Lung (tissue), 11 donors: ENCODE measurements at regions not wholly inside any gene's neighbourhood (a gene's known extent, or its start where the extent isn't known, plus 50 kb on each side); places are given as distances from the start of the nearest gene placed in this dataset.

Experiments used
- ATAC-seq: fragments of 200-7000 bp; cut with Tn5 transposase; one replicate; pipeline ENCODE4 v1.9.1; 2020; ENCODE audit warnings: moderate number of reproducible peaks; ENCODE audit not compliant: insufficient read depth, low FRiP score
- DNase-seq, 3 donors: peaks; one replicate each; pipeline ENCODE4 v3.0.0-alpha.2; 2013 to 2017
- H3K27ac ChIP-seq, 2 donors: one replicate each; pipeline ENCODE4 v1.5.1; 2013; ENCODE audit warnings: mild to moderate bottlenecking in 2 of 2, moderate library complexity in 2 of 2, control low read depth in 1 of 2, inconsistent platforms in 1 of 2, low read depth in 1 of 2, low read length in 1 of 2
- H3K27me3 ChIP-seq, 3 donors: one replicate each; pipeline ENCODE4 v1.5.1; 2013; ENCODE audit warnings: low read length in 2 of 3; ENCODE audit not compliant: control insufficient read depth in 3 of 3, insufficient read depth in 3 of 3
- H3K36me3 ChIP-seq, 4 donors: one replicate each; pipeline ENCODE4 v1.5.1; 2013; ENCODE audit warnings: low read length in 4 of 4, mild to moderate bottlenecking in 1 of 4, moderate library complexity in 1 of 4; ENCODE audit not compliant: control insufficient read depth in 4 of 4, insufficient read depth in 4 of 4
- H3K4me1 ChIP-seq, 5 donors: one replicate each; pipeline ENCODE4 v1.5.1; 2013; ENCODE audit warnings: low read length in 5 of 5, mild to moderate bottlenecking in 2 of 5, moderate library complexity in 1 of 5; ENCODE audit not compliant: control insufficient read depth in 5 of 5, insufficient read depth in 5 of 5
- H3K4me3 ChIP-seq: one replicate; pipeline ENCODE4 v1.5.1; 2013; ENCODE audit warnings: mild to moderate bottlenecking, control low read depth, moderate library complexity
- H3K9ac ChIP-seq, 2 donors: one replicate each; pipeline ENCODE4 v1.5.1; 2013; ENCODE audit warnings: low read length in 2 of 2, control low read depth in 1 of 2; ENCODE audit not compliant: insufficient read depth in 1 of 2
- H3K9me3 ChIP-seq, 4 donors: one replicate each; pipeline ENCODE4 v1.5.1; 2013; ENCODE audit warnings: low read length in 3 of 4, mild to moderate bottlenecking in 1 of 4, moderate library complexity in 1 of 4; ENCODE audit not compliant: control insufficient read depth in 4 of 4, insufficient read depth in 3 of 4
- WGBS, 2 donors: extraction: QIAGEN DNeasy Blood & Tissue Kit; methylation state at CpG; one replicate each; pipeline ENCODE4 v1.1.7; 2013; 5-methylcytosine and 5-hydroxymethylcytosine counted together
- TF ChIP-seq, protein P1 (sequence below): IDR thresholded peaks from 2 replicates; pipeline ENCODE4 v1.5.1; 2012; ENCODE audit warnings: mild to moderate bottlenecking; ENCODE audit errors: control extremely low read depth, extremely low read depth
- donor health status: control.
- donor health status: control.
- donor health status: Bipolar disorder and iron deficiency.
- donor health status: healthy.
- donor health status: DM: yes; HTN: yes; CAD: no.

GRCh38 chr10:9735731-9736130 is 1281.9 kb upstream of the CELF2 start:
- Histone ChIP-seq H3K9ac (no peak overlapping the region), H3K4me3 (no peak overlapping the region), H3K27ac (no peak overlapping the region), H3K4me1 (no peaks in the 10 kb centered on the region), H3K9me3 (peaks cover 0 to 2% (median 0%) of the 10 kb centered on the region in 4 donors), H3K27me3 (no peaks in the 10 kb centered on the region), H3K36me3 (no peaks in the 10 kb centered on the region)
- TF ChIP-seq, protein P1, sequence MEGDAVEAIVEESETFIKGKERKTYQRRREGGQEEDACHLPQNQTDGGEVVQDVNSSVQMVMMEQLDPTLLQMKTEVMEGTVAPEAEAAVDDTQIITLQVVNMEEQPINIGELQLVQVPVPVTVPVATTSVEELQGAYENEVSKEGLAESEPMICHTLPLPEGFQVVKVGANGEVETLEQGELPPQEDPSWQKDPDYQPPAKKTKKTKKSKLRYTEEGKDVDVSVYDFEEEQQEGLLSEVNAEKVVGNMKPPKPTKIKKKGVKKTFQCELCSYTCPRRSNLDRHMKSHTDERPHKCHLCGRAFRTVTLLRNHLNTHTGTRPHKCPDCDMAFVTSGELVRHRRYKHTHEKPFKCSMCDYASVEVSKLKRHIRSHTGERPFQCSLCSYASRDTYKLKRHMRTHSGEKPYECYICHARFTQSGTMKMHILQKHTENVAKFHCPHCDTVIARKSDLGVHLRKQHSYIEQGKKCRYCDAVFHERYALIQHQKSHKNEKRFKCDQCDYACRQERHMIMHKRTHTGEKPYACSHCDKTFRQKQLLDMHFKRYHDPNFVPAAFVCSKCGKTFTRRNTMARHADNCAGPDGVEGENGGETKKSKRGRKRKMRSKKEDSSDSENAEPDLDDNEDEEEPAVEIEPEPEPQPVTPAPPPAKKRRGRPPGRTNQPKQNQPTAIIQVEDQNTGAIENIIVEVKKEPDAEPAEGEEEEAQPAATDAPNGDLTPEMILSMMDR = no peak
- ATAC-seq (no peak), DNase-seq (no peak)
- 86 to 93% methylated on average over 2 of the region's 2 CpGs for WGBS, 2 donors

- no peaks in the 10 kb centered on the region for H3K27me3 ChIP-seq
- H3K9ac ChIP-seq = no peak overlapping the region
- H3K4me1 ChIP-seq = no peaks in the 10 kb centered on the region
- H3K4me3 ChIP-seq = no peak overlapping the region
- TF ChIP-seq, protein P1 = no peak
- DNase-seq (no peak), ATAC-seq (no peak)
- H3K27ac ChIP-seq = no peak overlapping the region
- no peaks in the 10 kb centered on the region for H3K36me3 ChIP-seq
- peaks cover 0 to 4% (median 0%) of the 10 kb centered on the region in 4 donors for H3K9me3 ChIP-seq
Measured at GRCh38 chr10:9743639-9744038, 1274.0 kb upstream of the CELF2 start.

DNA sequence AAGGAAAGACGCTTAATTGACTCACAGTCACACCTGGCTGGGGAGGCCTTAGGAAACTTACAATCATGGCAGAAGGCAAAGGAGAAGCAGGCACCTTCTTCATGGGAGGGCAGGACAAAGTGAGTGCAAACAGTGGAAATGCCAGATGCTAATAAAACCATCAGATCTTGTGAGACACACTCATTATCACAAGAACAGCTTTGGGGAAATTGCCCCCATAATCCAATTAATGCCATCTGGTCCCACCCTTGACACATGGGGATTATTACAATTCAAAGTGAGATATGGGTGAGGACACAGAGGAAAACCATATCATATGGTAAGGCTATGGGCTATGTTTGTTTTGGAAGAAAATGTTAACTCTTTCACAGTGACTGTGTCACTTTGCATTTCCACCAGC is 1272.5 kb upstream of the CELF2 start:
- Histone ChIP-seq H3K4me3 (no peak overlapping the region), H3K27me3 (no peaks in the 10 kb centered on the region), H3K4me1 (no peaks in the 10 kb centered on the region), H3K9ac (no peak overlapping the region), H3K9me3 (peaks cover 0 to 4% (median 0%) of the 10 kb centered on the region in 4 donors), H3K36me3 (no peaks in the 10 kb centered on the region), H3K27ac (no peak overlapping the region)
- TF ChIP-seq, protein P1 = no peak
- 81% methylated on average over 1 of the region's 1 CpG for WGBS, 2 donors
- ATAC-seq = no peak
- no peak for DNase-seq

DNA sequence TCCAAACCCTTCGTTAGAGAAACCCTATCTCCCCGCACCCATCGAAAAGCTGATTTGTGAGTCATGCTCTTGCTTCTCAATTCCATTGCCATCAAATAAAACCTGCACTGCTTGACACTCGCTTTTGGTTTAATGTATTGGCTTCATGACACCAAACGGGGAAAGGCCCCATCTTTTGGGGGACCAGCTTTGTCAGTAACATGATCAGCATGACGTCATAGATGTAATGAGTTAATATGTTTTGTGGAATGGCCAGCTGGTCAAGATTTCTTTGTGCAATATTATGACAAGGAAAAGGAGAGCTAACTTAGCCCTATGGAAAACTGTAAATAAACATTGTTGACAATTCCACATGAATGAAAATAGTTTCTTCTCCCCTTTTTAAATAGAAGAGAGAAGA is 1260.5 kb upstream of the CELF2 start:
- WGBS, 2 donors = 89 to 90% methylated on average over 6 of the region's 6 CpGs
- no peak for DNase-seq
- peaks cover 0 to 2% (median 0%) of the 10 kb centered on the region in 4 donors for H3K9me3 ChIP-seq
- H3K4me1 ChIP-seq = no peaks in the 10 kb centered on the region
- TF ChIP-seq, protein P1 = no peak
- no peak overlapping the region for H3K27ac ChIP-seq
- H3K36me3 ChIP-seq = no peaks in the 10 kb centered on the region
- no peak overlapping the region for H3K9ac ChIP-seq
- ATAC-seq = no peak
- peaks cover 0 to 4% (median 0%) of the 10 kb centered on the region in 3 donors for H3K27me3 ChIP-seq
- no peak overlapping the region for H3K4me3 ChIP-seq
